GM21723 (cell line): ENCODE measurements at regions not wholly inside any gene's neighbourhood (a gene's known extent, or its start where the extent isn't known, plus 50 kb on each side); places are given as distances from the start of the nearest gene placed in this dataset.
"Not testable (repeated sequence)": the region's sequence is repeated elsewhere in the genome, so short reads cannot be mapped to it uniquely, and the experiment has no call there.

Experiments used
- ATAC-seq: cut with Tn5 transposase; IDR thresholded peaks from one replicate; pipeline ENCODE4 v1.9.1; 2021; ENCODE audit warnings: mild to moderate bottlenecking, moderate library complexity; ENCODE audit not compliant: unreplicated experiment

GRCh38 chr6:69623357-69623756 lies 173.5 kb downstream of the LMBRD1 start:
- ATAC-seq: no peak

DNA sequence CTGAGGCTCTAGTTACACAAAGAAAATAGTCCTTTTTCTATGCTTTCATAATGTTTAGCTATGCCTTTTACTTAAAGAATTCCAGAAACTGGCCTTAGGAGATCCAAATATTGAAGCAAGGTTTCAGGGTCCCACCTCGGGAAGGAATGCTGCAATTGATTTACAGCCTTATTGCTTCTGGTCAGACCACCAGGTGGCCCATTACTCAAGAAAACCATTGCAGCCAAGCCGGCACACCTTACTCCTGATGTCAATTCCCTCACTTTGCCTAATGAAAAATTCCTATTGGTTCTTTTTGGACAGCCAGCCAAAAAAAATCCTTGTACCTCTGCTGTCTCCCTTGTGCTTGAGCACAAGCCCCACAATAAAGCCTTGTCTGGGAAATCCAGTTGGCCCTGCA lies 173.9 kb downstream of the LMBRD1 start:
- no peak for ATAC-seq

GRCh38 chr6:69622230-69622629 lies 174.6 kb downstream of the LMBRD1 start:
- no peak for ATAC-seq

GRCh38 chr6:69617163-69617562 lies 179.6 kb downstream of the LMBRD1 start:
- no peak for ATAC-seq

GRCh38 chr6:69609836-69610472 lies 186.9 kb downstream of the LMBRD1 start:
- no peak for ATAC-seq

DNA sequence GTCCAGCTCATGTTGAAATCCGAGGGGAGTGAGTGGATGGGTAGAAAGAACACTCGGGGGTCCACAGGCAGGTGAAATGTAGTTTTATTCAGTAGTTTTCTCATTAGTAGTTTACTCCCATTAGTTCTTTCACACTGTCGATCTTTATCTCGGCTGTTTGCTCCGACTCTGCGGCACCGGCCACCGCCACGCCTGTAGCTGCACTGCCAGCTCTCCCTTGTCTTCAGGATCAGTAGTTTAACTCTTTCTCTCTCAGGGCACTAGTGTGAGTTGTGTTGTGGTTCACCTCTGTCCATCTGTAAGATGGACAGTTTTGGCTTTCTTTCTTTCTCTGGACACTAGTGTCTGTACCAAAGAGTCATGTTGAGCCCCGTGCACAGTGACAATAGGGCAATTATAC lies 195.7 kb downstream of the LMBRD1 start:
- ATAC-seq: no peak

- no peak for ATAC-seq
These were observed 202.4 kb downstream of the LMBRD1 start for GRCh38 chr6:69594405-69594804.

DNA sequence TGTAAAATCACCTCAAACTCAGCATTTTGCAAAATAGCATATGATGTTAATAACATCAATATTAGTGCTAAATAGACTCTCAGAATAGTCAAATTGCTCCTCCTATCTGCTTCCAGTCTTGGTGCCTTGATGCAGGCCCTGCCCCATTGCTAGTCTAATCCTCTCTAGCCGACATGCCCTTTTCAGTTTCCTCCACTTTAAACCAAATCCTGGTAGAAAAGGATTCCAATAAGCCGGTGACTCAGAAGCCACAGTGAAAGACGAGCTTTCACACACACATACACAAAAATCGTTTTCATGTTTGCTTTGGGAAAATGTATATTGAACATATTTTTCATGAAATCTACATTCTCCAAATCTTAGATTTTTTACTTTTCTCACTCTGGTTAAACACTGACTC lies 203.1 kb downstream of the LMBRD1 start:
- ATAC-seq: no peak

DNA sequence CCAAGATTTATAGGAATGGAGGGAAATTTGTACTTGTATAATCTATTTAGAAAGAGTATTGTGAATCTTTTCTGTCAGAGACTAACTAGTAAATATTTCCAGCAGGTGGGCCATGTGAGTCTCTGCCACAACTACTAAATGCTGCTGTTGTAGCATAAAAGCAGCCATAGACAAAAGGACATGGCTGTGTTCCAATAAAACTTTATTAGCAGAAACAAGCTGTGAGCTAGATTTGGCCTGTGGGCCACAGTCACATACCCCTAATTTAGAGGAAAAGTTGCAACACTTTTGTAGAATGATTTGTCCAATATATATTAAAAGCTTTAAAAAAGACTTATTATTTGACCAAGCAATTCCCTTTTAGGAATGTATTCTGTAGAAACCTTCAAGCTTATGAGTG lies 207.2 kb downstream of the LMBRD1 start:
- ATAC-seq: no peak

- peak; percentile 95 for ATAC-seq
These were observed 211.7 kb downstream of the LMBRD1 start for GRCh38 chr6:69584913-69585729.

- ATAC-seq: no peak
These were observed 212.3 kb downstream of the LMBRD1 start for GRCh38 chr6:69584536-69584912.

DNA sequence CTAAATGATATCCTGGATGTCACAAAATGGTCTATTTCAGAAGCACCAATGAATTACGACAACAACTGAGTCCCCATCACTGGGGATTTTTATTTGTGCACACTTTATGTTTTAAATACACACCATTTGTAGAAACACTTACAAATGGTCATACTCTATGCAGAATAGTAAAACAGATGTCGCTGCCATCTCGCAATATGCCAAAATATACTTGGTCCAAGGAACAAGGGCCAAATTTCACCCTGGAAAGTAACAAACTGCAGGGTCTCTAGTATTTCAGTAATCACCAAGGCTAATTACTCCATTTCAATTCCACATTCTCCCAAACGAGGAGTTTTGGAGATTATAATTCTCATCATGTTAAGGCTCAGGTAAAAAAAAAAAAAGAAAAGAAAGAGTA lies 215.2 kb downstream of the LMBRD1 start:
- no peak for ATAC-seq

DNA sequence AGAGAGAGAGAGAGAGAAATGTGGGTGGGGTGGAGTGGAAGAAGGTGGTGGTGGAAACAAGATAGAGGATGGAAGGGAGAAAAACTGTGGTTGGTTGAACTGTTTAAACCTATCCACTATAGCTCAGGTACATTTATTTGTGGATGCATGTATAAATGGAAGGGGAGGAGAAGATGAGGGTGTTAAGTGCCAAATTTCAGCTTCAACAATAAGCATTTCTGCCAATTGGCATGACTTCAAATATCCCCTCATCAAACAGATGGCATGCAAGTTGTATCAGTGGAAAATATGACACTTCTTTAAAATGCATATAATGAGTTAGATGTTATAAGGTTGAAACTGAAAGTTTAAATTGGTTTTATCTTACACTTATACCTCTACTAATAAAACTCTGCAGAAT lies 216.1 kb downstream of the LMBRD1 start:
- ATAC-seq: no peak

- ATAC-seq: no peak
These were observed 218.4 kb downstream of the LMBRD1 start for GRCh38 chr6:69578361-69578890.

DNA sequence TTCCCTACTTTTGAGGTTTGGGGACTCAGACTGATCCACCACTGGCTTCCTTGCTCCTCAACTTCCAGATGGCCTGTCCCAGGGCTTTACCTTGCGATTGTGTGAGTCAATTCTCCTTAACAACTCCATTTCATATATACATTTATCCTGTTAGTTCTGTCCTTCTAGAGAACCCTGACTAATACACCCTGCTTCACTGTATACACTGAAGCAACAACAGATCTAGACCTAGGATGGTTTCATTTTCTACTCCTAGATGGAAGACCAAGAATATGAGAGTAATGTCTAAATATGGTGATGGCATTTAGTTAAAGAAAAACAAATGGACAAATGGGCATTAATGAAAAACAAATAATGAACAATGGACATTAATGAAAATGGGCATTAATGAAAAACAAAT lies 225.6 kb downstream of the LMBRD1 start:
- no peak for ATAC-seq

- no peak for ATAC-seq
These were observed 226.7 kb downstream of the LMBRD1 start for GRCh38 chr6:69570106-69570505.

GRCh38 chr6:69560597-69560996 lies 236.2 kb downstream of the LMBRD1 start:
- not testable (repeated sequence) for ATAC-seq

DNA sequence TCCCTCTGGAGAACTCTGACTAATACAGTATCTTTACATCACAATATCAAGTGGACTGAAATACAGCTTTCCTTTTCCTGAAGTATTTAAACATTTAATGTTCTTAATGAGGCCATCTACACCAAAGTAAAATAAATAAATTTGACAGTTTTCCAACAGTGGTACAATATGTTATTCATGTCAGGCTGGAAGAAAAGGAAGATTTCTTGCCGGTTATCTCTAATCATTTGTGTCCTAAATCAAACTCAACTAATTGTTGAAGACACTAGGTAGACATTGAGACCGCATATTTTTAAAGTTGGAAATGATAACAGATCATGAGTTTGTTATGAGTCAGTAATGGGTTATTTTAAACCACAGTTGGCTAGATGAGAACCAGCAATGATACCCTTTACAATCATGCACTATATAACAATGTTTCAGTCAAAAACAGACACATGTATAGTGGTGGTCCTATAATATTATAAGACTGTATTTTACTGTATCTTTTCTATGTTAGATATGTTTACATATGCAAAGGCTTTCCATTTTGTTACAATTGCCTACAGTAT lies 241.6 kb downstream of the LMBRD1 start:
- ATAC-seq: no peak

- ATAC-seq: no peak
These were observed 254.3 kb downstream of the LMBRD1 start for GRCh38 chr6:69542494-69542893.

GRCh38 chr6:69527921-69528476 lies 268.8 kb downstream of the LMBRD1 start:
- ATAC-seq: no peak

- ATAC-seq: not testable (repeated sequence)
These were observed 281.3 kb downstream of the LMBRD1 start for GRCh38 chr6:69515480-69515879.

- ATAC-seq: no peak
These were observed 302.2 kb downstream of the LMBRD1 start for GRCh38 chr6:69494595-69494994.
